GM23338 (cell line): ENCODE measurements at regions not wholly inside any gene's neighbourhood (a gene's known extent, or its start where the extent isn't known, plus 50 kb on each side); places are given as distances from the start of the nearest gene placed in this dataset.

Experiments
- CREB1 ChIP-seq: fragments of 250-450 bp; sonication (Bioruptor Pico); IDR thresholded peaks from 2 replicates; pipeline ENCODE4 v1.5.0; 2020; ENCODE audit warnings: low read depth, mild to moderate bottlenecking, moderate library complexity
- CTCF ChIP-seq, 2 experiments: fragments of 200-600 bp in 1 of 2; sonication (generic) in 1 of 2; conservative IDR thresholded peaks; 2 replicates each; pipeline versions ENCODE4 v1.5.1 to v1.6.1; 2016 to 2017; ENCODE audit warnings: antibody characterized with exemption in 2 of 2, low read depth in 2 of 2, mild to moderate bottlenecking in 2 of 2, moderate library complexity in 1 of 2
- EZH2 ChIP-seq: fragments of 200-600 bp; sonication (generic); IDR thresholded peaks from one replicate; pipeline ENCODE4 v1.8.0; 2017; ENCODE audit warnings: antibody characterized with exemption, mild to moderate bottlenecking, low read depth; ENCODE audit not compliant: unreplicated experiment
- EZH2phosphoT487 ChIP-seq: fragments of 200-600 bp; sonication (generic); IDR thresholded peaks from one replicate; pipeline ENCODE4 v1.8.1; 2018; ENCODE audit warnings: antibody characterized with exemption; ENCODE audit not compliant: unreplicated experiment
- NANOG ChIP-seq: IDR thresholded peaks from 2 replicates; pipeline ENCODE4 v1.6.1; 2016; ENCODE audit warnings: antibody characterized with exemption, borderline replicate concordance
- POLR2AphosphoS5 ChIP-seq: IDR thresholded peaks from 2 replicates; pipeline ENCODE4 v1.6.1; 2016; ENCODE audit warnings: antibody characterized with exemption, low read depth
- ZNF114 ChIP-seq: fragments of 250-450 bp; sonication (Bioruptor Pico); IDR thresholded peaks from 2 replicates; pipeline ENCODE4 v1.5.0; 2020; ENCODE audit warnings: mild to moderate bottlenecking, moderate library complexity
- TF ChIP-seq, protein P1 (sequence below): IDR thresholded peaks from one replicate; pipeline ENCODE4 v1.6.1; 2018; ENCODE audit warnings: antibody characterized with exemption; ENCODE audit not compliant: unreplicated experiment
- TF ChIP-seq, protein P2 (sequence below): IDR thresholded peaks from 2 replicates; pipeline ENCODE4 v1.6.1; 2016; ENCODE audit warnings: antibody characterized with exemption

DNA sequence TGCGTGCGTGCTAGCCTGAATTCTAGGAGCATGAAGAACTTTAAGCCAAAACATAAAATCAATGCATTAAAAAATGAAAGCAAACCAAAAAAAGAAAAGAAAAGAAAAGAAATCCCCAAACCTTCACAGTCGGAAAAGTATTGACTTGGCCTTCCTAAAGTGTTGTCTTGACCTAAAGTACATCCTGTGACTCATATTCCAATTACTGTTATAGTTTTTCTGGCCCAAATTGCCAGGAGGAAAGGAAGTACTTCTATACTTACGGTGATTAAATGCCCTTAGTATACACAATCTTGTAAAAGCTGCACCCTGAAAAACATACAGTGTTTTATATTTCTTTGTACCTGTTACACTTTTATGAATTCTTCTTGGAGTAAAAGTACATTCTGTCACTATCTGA, 512.8 kb downstream of the ANKRD50 start:
- TF ChIP-seq CTCF (conservative IDR thresholded peaks at IDR 0.05; ENCODE audit: low read depth in 2 of 2) = no peak
- TF ChIP-seq CREB1 (CRISPR knock-in tag) = no peak
- TF ChIP-seq POLR2AphosphoS5 = no peak
- TF ChIP-seq, protein P1, sequence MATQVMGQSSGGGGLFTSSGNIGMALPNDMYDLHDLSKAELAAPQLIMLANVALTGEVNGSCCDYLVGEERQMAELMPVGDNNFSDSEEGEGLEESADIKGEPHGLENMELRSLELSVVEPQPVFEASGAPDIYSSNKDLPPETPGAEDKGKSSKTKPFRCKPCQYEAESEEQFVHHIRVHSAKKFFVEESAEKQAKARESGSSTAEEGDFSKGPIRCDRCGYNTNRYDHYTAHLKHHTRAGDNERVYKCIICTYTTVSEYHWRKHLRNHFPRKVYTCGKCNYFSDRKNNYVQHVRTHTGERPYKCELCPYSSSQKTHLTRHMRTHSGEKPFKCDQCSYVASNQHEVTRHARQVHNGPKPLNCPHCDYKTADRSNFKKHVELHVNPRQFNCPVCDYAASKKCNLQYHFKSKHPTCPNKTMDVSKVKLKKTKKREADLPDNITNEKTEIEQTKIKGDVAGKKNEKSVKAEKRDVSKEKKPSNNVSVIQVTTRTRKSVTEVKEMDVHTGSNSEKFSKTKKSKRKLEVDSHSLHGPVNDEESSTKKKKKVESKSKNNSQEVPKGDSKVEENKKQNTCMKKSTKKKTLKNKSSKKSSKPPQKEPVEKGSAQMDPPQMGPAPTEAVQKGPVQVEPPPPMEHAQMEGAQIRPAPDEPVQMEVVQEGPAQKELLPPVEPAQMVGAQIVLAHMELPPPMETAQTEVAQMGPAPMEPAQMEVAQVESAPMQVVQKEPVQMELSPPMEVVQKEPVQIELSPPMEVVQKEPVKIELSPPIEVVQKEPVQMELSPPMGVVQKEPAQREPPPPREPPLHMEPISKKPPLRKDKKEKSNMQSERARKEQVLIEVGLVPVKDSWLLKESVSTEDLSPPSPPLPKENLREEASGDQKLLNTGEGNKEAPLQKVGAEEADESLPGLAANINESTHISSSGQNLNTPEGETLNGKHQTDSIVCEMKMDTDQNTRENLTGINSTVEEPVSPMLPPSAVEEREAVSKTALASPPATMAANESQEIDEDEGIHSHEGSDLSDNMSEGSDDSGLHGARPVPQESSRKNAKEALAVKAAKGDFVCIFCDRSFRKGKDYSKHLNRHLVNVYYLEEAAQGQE = no peak
- TF ChIP-seq EZH2 = no peak
- TF ChIP-seq EZH2phosphoT487 = no peak
- no peak for TF ChIP-seq NANOG
- no peak for TF ChIP-seq ZNF114 (CRISPR knock-in tag)
- TF ChIP-seq, protein P2, sequence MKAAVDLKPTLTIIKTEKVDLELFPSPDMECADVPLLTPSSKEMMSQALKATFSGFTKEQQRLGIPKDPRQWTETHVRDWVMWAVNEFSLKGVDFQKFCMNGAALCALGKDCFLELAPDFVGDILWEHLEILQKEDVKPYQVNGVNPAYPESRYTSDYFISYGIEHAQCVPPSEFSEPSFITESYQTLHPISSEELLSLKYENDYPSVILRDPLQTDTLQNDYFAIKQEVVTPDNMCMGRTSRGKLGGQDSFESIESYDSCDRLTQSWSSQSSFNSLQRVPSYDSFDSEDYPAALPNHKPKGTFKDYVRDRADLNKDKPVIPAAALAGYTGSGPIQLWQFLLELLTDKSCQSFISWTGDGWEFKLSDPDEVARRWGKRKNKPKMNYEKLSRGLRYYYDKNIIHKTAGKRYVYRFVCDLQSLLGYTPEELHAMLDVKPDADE = no peak
